CD4-positive, alpha-beta T cell treated with Interleukin-4 for 1 hour (primary cell): ENCODE measurements at regions not wholly inside any gene's neighbourhood (a gene's known extent, or its start where the extent isn't known, plus 50 kb on each side); places are given as distances from the start of the nearest gene placed in this dataset.

Experiments used
- DNase-seq, 2 donors: peaks; one replicate each; pipeline ENCODE4 v3.0.0-alpha.2; 2020 to 2022

- DNase-seq = no peak
Observed at GRCh38 chr22:48278620-48279460, 1516.4 kb downstream of the TBC1D22A start.

GRCh38 chr22:48277868-48278581 is 1515.6 kb downstream of the TBC1D22A start:
- no peak for DNase-seq

- DNase-seq = no peak
Observed at GRCh38 chr22:48276994-48277867, 1514.8 kb downstream of the TBC1D22A start.

- no peak for DNase-seq
Observed at GRCh38 chr22:48275412-48275811, 1513.0 kb downstream of the TBC1D22A start.

- no peak for DNase-seq
Observed at GRCh38 chr22:48270731-48271130, 1508.3 kb downstream of the TBC1D22A start.

- DNase-seq = no peak
Observed at GRCh38 chr22:48268771-48269552, 1506.5 kb downstream of the TBC1D22A start.

GRCh38 chr22:48268293-48268692 is 1505.8 kb downstream of the TBC1D22A start:
- DNase-seq = no peak

GRCh38 chr22:48267681-48268080 is 1505.2 kb downstream of the TBC1D22A start:
- DNase-seq = no peak

GRCh38 chr22:48265000-48265625 is 1502.7 kb downstream of the TBC1D22A start:
- DNase-seq = no peak

- DNase-seq = no peak
Observed at GRCh38 chr22:48264586-48264985, 1502.1 kb downstream of the TBC1D22A start.

GRCh38 chr22:48263791-48264351 is 1501.4 kb downstream of the TBC1D22A start:
- DNase-seq = no peak

- DNase-seq = no peak
Observed at GRCh38 chr22:48263431-48263765, 1500.9 kb downstream of the TBC1D22A start.

- DNase-seq = no peak
Observed at GRCh38 chr22:48262596-48263430, 1500.4 kb downstream of the TBC1D22A start.

- no peak for DNase-seq
Observed at GRCh38 chr22:48261706-48262105, 1499.3 kb downstream of the TBC1D22A start.

- no peak for DNase-seq
Observed at GRCh38 chr22:48261048-48261621, 1498.7 kb downstream of the TBC1D22A start.

- DNase-seq = no peak
Observed at GRCh38 chr22:48259991-48260670, 1497.7 kb downstream of the TBC1D22A start.

- DNase-seq = no peak
Observed at GRCh38 chr22:48258811-48259210, 1496.4 kb downstream of the TBC1D22A start.

- DNase-seq = no peak
Observed at GRCh38 chr22:48258064-48258701, 1495.7 kb downstream of the TBC1D22A start.

GRCh38 chr22:48257685-48258055 is 1495.2 kb downstream of the TBC1D22A start:
- DNase-seq = no peak
